Neural progenitor cell (in vitro differentiated cells): ENCODE measurements at regions not wholly inside any gene's neighbourhood (a gene's known extent, or its start where the extent isn't known, plus 50 kb on each side); places are given as distances from the start of the nearest gene placed in this dataset.

Experiments used
- DNase-seq: peaks from one replicate; pipeline ENCODE4 v3.0.0-alpha.2; 2016; ENCODE audit warnings: low spot score
- H2AFZ ChIP-seq: fragments of 200-600 bp; sonication (generic); replicated peaks from 2 replicates; pipeline ENCODE4 v1.6.1; 2016; ENCODE audit warnings: antibody characterized with exemption
- H3F3A ChIP-seq: fragments of 200-600 bp; sonication (generic); 2 replicates; pipeline ENCODE4 v1.6.1; 2016; ENCODE audit warnings: antibody characterized with exemption, low read depth
- H3K27ac ChIP-seq: fragments of 200-600 bp; sonication (generic); 2 replicates; pipeline ENCODE4 v1.5.1; 2016; ENCODE audit warnings: mild to moderate bottlenecking
- H3K27me3 ChIP-seq: fragments of 200-600 bp; sonication (generic); 2 replicates; pipeline ENCODE4 v1.6.1; 2016; ENCODE audit warnings: mild to moderate bottlenecking, moderate library complexity
- H3K36me3 ChIP-seq: fragments of 200-600 bp; sonication (generic); 2 replicates; pipeline ENCODE4 v1.5.1; 2016
- H3K4me1 ChIP-seq: fragments of 200-600 bp; sonication (generic); 2 replicates; pipeline ENCODE4 v1.6.1; 2016; ENCODE audit warnings: mixed run types
- H3K4me2 ChIP-seq: fragments of 200-600 bp; sonication (generic); 2 replicates; pipeline ENCODE4 v1.6.1; 2016
- H3K4me3 ChIP-seq: fragments of 200-600 bp; sonication (generic); 2 replicates; pipeline ENCODE4 v1.5.1; 2016
- H3K79me2 ChIP-seq: fragments of 200-600 bp; sonication (generic); 2 replicates; pipeline ENCODE4 v1.6.1; 2016; ENCODE audit warnings: low read depth
- H3K9ac ChIP-seq: fragments of 200-600 bp; sonication (generic); 2 replicates; pipeline ENCODE4 v1.6.1; 2016
- H3K9me3 ChIP-seq: fragments of 200-600 bp; sonication (generic); 2 replicates; pipeline ENCODE4 v1.5.1; 2016; ENCODE audit warnings: low read depth
- H4K20me1 ChIP-seq: fragments of 200-600 bp; sonication (generic); 2 replicates; pipeline ENCODE4 v1.6.1; 2016; ENCODE audit warnings: low read depth
- H3K27ac Mint-ChIP-seq: 3 replicates; pipeline ENCODE4 v1.8.0; 2021; ENCODE audit warnings: mixed read lengths
- H3K27me3 Mint-ChIP-seq: 2 replicates; pipeline ENCODE4 v1.8.0; 2022; ENCODE audit warnings: low read depth, mild to moderate bottlenecking, inconsistent platforms, moderate library complexity, mixed read lengths; ENCODE audit not compliant: insufficient read depth
- H3K36me3 Mint-ChIP-seq: 3 replicates; pipeline ENCODE4 v1.8.0; 2021; ENCODE audit warnings: mixed read lengths
- H3K4me1 Mint-ChIP-seq: 3 replicates; pipeline ENCODE4 v1.8.0; 2021; ENCODE audit warnings: mixed read lengths
- H3K4me3 Mint-ChIP-seq: 3 replicates; pipeline ENCODE4 v1.8.0; 2021; ENCODE audit warnings: mild to moderate bottlenecking, moderate library complexity, mixed read lengths
- H3K9me3 Mint-ChIP-seq: 3 replicates; pipeline ENCODE4 v1.8.0; 2020; ENCODE audit warnings: mixed read lengths
- CTCF ChIP-seq: fragments of 200-600 bp; sonication (generic); IDR thresholded peaks from 2 replicates; pipeline ENCODE4 v1.5.1; 2017; ENCODE audit warnings: antibody characterized with exemption, mild to moderate bottlenecking
- EZH2 ChIP-seq: fragments of 200-600 bp; sonication (generic); IDR thresholded peaks from 2 replicates; pipeline ENCODE4 v1.6.1; 2017; ENCODE audit warnings: antibody characterized with exemption, mild to moderate bottlenecking, moderate library complexity
- EZH2phosphoT487 ChIP-seq: fragments of 200-600 bp; sonication (generic); IDR thresholded peaks from 2 replicates; pipeline ENCODE4 v1.6.1; 2017; ENCODE audit warnings: antibody characterized with exemption

- H3K4me1 Mint-ChIP-seq: peaks cover 14% of the 10 kb centered on the region
- Histone ChIP-seq H3K36me3 (no peaks in the 10 kb centered on the region), H3K4me2 (no peak overlapping the region), H3K79me2 (no peaks in the 10 kb centered on the region), H4K20me1 (no peaks in the 10 kb centered on the region), H3K27me3 (no peaks in the 10 kb centered on the region), H2AFZ (no peak overlapping the region), H3K4me3 (no peak overlapping the region), H3K9me3 (no peaks in the 10 kb centered on the region), H3K4me1 (peaks cover 4% of the 10 kb centered on the region), H3K27ac (no peak overlapping the region), H3K9ac (no peak overlapping the region), H3F3A (no peaks in the 10 kb centered on the region)
- H3K27ac Mint-ChIP-seq: no peak overlapping the region
- H3K36me3 Mint-ChIP-seq: peaks cover 3% of the 10 kb centered on the region
- no peak for DNase-seq
- no peak overlapping the region for H3K4me3 Mint-ChIP-seq
- peaks cover 5% of the 10 kb centered on the region for H3K27me3 Mint-ChIP-seq
- peaks cover 13% of the 10 kb centered on the region for H3K9me3 Mint-ChIP-seq
- TF ChIP-seq EZH2 (no peak), EZH2phosphoT487 (no peak), CTCF (no peak)
Observed at GRCh38 chr3:177529716-177530335, 332.5 kb upstream of the TBL1XR1 start.

GRCh38 chr3:177530908-177531307 is 333.6 kb upstream of the TBL1XR1 start:
- TF ChIP-seq EZH2phosphoT487 (no peak), CTCF (no peak), EZH2 (no peak)
- Histone ChIP-seq H3K36me3 (no peaks in the 10 kb centered on the region), H2AFZ (no peak overlapping the region), H3K4me3 (no peak overlapping the region), H3K79me2 (no peaks in the 10 kb centered on the region), H3K4me1 (peaks cover 4% of the 10 kb centered on the region), H3K4me2 (no peak overlapping the region), H3K9me3 (no peaks in the 10 kb centered on the region), H3K27me3 (no peaks in the 10 kb centered on the region), H4K20me1 (no peaks in the 10 kb centered on the region), H3K9ac (no peak overlapping the region), H3F3A (no peaks in the 10 kb centered on the region), H3K27ac (no peak overlapping the region)
- Mint-ChIP-seq H3K27ac (peak overlapping the region; percentile 48), H3K9me3 (peaks cover 9% of the 10 kb centered on the region), H3K27me3 (peaks cover 5% of the 10 kb centered on the region), H3K4me1 (peaks cover 14% of the 10 kb centered on the region), H3K4me3 (no peak overlapping the region), H3K36me3 (peaks cover 3% of the 10 kb centered on the region)
- peak; percentile 6 for DNase-seq

- Histone ChIP-seq H3K27ac (no peak overlapping the region), H3K4me2 (no peak overlapping the region), H3K36me3 (no peaks in the 10 kb centered on the region), H3K4me3 (no peak overlapping the region), H4K20me1 (no peaks in the 10 kb centered on the region), H3K9me3 (no peaks in the 10 kb centered on the region), H3K4me1 (peaks cover 8% of the 10 kb centered on the region), H3K79me2 (no peaks in the 10 kb centered on the region), H3F3A (no peaks in the 10 kb centered on the region), H3K9ac (no peak overlapping the region), H2AFZ (no peak overlapping the region), H3K27me3 (no peaks in the 10 kb centered on the region)
- Mint-ChIP-seq H3K9me3 (no peaks in the 10 kb centered on the region), H3K27ac (no peak overlapping the region), H3K4me3 (no peak overlapping the region), H3K36me3 (no peaks in the 10 kb centered on the region), H3K27me3 (peaks cover 2% of the 10 kb centered on the region), H3K4me1 (peaks cover 30% of the 10 kb centered on the region)
- TF ChIP-seq EZH2 (no peak), EZH2phosphoT487 (no peak), CTCF (no peak)
- DNase-seq: no peak
Observed at GRCh38 chr3:177536873-177537272, 339.6 kb upstream of the TBL1XR1 start.
